K562 (cell line): ENCODE measurements at regions not wholly inside any gene's neighbourhood (a gene's known extent, or its start where the extent isn't known, plus 50 kb on each side); places are given as distances from the start of the nearest gene placed in this dataset.

Experiments
- HCFC1 ChIP-seq: IDR thresholded peaks from 2 replicates; pipeline ENCODE4 v1.6.1; 2012; ENCODE audit warnings: low read depth, low read length, improper control_type of control experiment
- MGA ChIP-seq: fragments of 450-650 bp; IDR thresholded peaks from 2 replicates; pipeline ENCODE4 v1.6.1; 2016; ENCODE audit warnings: mild to moderate bottlenecking, moderate library complexity
- STAG1 ChIP-seq: sonication (generic); formaldehyde crosslinking; IDR thresholded peaks from 2 replicates; pipeline ENCODE4 v1.5.0; 2020; ENCODE audit warnings: missing genetic modification reagents, borderline replicate concordance

GRCh38 chr2:38508311-38509039, 94.3 kb downstream of the HNRNPLL start (continued):
- TF ChIP-seq MGA (peak; percentile 86), HCFC1 (0 out of 2 replicates have a peak, but pooled peaks have one; percentile 15), STAG1 (peak; percentile 11; the same call in 1 of the 2 replicates)
